ENCODE measurements at regions not wholly inside any gene's neighbourhood (a gene's known extent, or its start where the extent isn't known, plus 50 kb on each side); places are given as distances from the start of the nearest gene placed in this dataset.

GRCh38 chr9:32172256-32172655 is 212.2 kb upstream of the ACO1 start:
- no peak overlapping the region for H2AFZ ChIP-seq (ENCODE audit: low read length)
- H3F3A ChIP-seq (ENCODE audit: insufficient read depth, low read length) = no peaks in the 10 kb centered on the region
- no peak for TF ChIP-seq EZH2 (IDR thresholded peaks at IDR 0.05; ENCODE audit: borderline replicate concordance, low read length)
- H3K9me3 ChIP-seq (ENCODE audit: low read length) = no peaks in the 10 kb centered on the region
- no peaks in the 10 kb centered on the region for H3K36me3 ChIP-seq (ENCODE audit: insufficient read depth, low read length)
- H3K9ac ChIP-seq (ENCODE audit: low read length) = no peak overlapping the region
- H3K4me1 ChIP-seq (ENCODE audit: insufficient read depth, low read length, severe bottlenecking) = no peaks in the 10 kb centered on the region
- H3K4me3 ChIP-seq (ENCODE audit: low read depth, low read length, poor library complexity, severe bottlenecking) = no peak overlapping the region
- no peaks in the 10 kb centered on the region for H3K27me3 ChIP-seq (ENCODE audit: insufficient read depth, low read length)
- H3K27ac ChIP-seq (ENCODE audit: low read depth, low read length, poor library complexity, severe bottlenecking) = no peak overlapping the region
- H3K4me2 ChIP-seq (ENCODE audit: low read length) = no peak overlapping the region
- no peaks in the 10 kb centered on the region for H3K9me2 ChIP-seq (ENCODE audit: low read depth, low read length)
- no peaks in the 10 kb centered on the region for H3K79me2 ChIP-seq (ENCODE audit: insufficient read depth, low read length)
- H4K20me1 ChIP-seq (ENCODE audit: insufficient read depth, low read length) = no peaks in the 10 kb centered on the region

DNA sequence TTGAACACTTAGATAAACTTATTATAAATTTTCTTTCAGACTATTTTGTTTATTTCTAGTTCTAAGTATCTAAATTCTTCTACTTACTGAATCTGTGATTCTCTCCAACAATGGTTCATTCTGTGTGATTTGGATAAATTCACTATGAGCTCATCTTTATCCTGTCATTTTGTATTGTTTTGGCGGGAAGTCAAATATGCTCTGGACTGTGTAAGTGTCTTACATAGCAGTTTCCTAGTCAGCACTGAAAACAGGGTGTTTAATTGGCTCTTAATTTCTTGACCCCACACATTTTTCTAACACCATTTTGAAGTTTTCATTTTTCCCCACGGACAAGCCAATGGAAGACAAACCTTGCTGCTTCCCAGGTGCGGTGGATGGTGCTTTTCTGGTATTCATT is 207.0 kb upstream of the ACO1 start:
- no peaks in the 10 kb centered on the region for H3F3A ChIP-seq (ENCODE audit: insufficient read depth, low read length)
- no peaks in the 10 kb centered on the region for H3K36me3 ChIP-seq (ENCODE audit: insufficient read depth, low read length)
- no peak overlapping the region for H3K4me3 ChIP-seq (ENCODE audit: low read depth, low read length, poor library complexity, severe bottlenecking)
- no peaks in the 10 kb centered on the region for H3K9me2 ChIP-seq (ENCODE audit: low read depth, low read length)
- H3K4me2 ChIP-seq (ENCODE audit: low read length) = no peak overlapping the region
- H3K9ac ChIP-seq (ENCODE audit: low read length) = no peak overlapping the region
- H3K4me1 ChIP-seq (ENCODE audit: insufficient read depth, low read length, severe bottlenecking) = no peaks in the 10 kb centered on the region
- no peak overlapping the region for H3K27ac ChIP-seq (ENCODE audit: low read depth, low read length, poor library complexity, severe bottlenecking)
- H3K79me2 ChIP-seq (ENCODE audit: insufficient read depth, low read length) = no peaks in the 10 kb centered on the region
- H4K20me1 ChIP-seq (ENCODE audit: insufficient read depth, low read length) = no peaks in the 10 kb centered on the region
- H2AFZ ChIP-seq (ENCODE audit: low read length) = no peak overlapping the region
- H3K27me3 ChIP-seq (ENCODE audit: insufficient read depth, low read length) = no peaks in the 10 kb centered on the region
- TF ChIP-seq, protein P1, sequence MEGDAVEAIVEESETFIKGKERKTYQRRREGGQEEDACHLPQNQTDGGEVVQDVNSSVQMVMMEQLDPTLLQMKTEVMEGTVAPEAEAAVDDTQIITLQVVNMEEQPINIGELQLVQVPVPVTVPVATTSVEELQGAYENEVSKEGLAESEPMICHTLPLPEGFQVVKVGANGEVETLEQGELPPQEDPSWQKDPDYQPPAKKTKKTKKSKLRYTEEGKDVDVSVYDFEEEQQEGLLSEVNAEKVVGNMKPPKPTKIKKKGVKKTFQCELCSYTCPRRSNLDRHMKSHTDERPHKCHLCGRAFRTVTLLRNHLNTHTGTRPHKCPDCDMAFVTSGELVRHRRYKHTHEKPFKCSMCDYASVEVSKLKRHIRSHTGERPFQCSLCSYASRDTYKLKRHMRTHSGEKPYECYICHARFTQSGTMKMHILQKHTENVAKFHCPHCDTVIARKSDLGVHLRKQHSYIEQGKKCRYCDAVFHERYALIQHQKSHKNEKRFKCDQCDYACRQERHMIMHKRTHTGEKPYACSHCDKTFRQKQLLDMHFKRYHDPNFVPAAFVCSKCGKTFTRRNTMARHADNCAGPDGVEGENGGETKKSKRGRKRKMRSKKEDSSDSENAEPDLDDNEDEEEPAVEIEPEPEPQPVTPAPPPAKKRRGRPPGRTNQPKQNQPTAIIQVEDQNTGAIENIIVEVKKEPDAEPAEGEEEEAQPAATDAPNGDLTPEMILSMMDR (IDR thresholded peaks at IDR 0.05; ENCODE audit: low read length) = no peak
- no peak for TF ChIP-seq EZH2 (IDR thresholded peaks at IDR 0.05; ENCODE audit: borderline replicate concordance, low read length)
- H3K9me3 ChIP-seq (ENCODE audit: low read length) = no peaks in the 10 kb centered on the region

- no peak overlapping the region for H2AFZ ChIP-seq (ENCODE audit: low read length)
- no peaks in the 10 kb centered on the region for H3K4me1 ChIP-seq (ENCODE audit: insufficient read depth, low read length, severe bottlenecking)
- no peak overlapping the region for H3K4me3 ChIP-seq (ENCODE audit: low read depth, low read length, poor library complexity, severe bottlenecking)
- no peak overlapping the region for H3K27ac ChIP-seq (ENCODE audit: low read depth, low read length, poor library complexity, severe bottlenecking)
- H3K9ac ChIP-seq (ENCODE audit: low read length) = no peak overlapping the region
- H4K20me1 ChIP-seq (ENCODE audit: insufficient read depth, low read length) = no peaks in the 10 kb centered on the region
- no peaks in the 10 kb centered on the region for H3K9me3 ChIP-seq (ENCODE audit: low read length)
- H3K27me3 ChIP-seq (ENCODE audit: insufficient read depth, low read length) = no peaks in the 10 kb centered on the region
- no peak overlapping the region for H3K4me2 ChIP-seq (ENCODE audit: low read length)
- no peaks in the 10 kb centered on the region for H3K36me3 ChIP-seq (ENCODE audit: insufficient read depth, low read length)
- no peaks in the 10 kb centered on the region for H3K9me2 ChIP-seq (ENCODE audit: low read depth, low read length)
- no peaks in the 10 kb centered on the region for H3F3A ChIP-seq (ENCODE audit: insufficient read depth, low read length)
- TF ChIP-seq EZH2 (IDR thresholded peaks at IDR 0.05; ENCODE audit: borderline replicate concordance, low read length) = no peak
- TF ChIP-seq, protein P1 (IDR thresholded peaks at IDR 0.05; ENCODE audit: low read length) = no peak
- H3K79me2 ChIP-seq (ENCODE audit: insufficient read depth, low read length) = no peaks in the 10 kb centered on the region
These were observed 203.8 kb upstream of the ACO1 start for GRCh38 chr9:32180597-32180996.

- H3K9ac ChIP-seq (ENCODE audit: low read length) = no peak overlapping the region
- H3K79me2 ChIP-seq (ENCODE audit: insufficient read depth, low read length) = no peaks in the 10 kb centered on the region
- no peaks in the 10 kb centered on the region for H3F3A ChIP-seq (ENCODE audit: insufficient read depth, low read length)
- H3K27me3 ChIP-seq (ENCODE audit: insufficient read depth, low read length) = no peaks in the 10 kb centered on the region
- no peak overlapping the region for H3K4me3 ChIP-seq (ENCODE audit: low read depth, low read length, poor library complexity, severe bottlenecking)
- TF ChIP-seq EZH2 (IDR thresholded peaks at IDR 0.05; ENCODE audit: borderline replicate concordance, low read length) = no peak
- TF ChIP-seq, protein P1 (IDR thresholded peaks at IDR 0.05; ENCODE audit: low read length) = no peak
- H3K36me3 ChIP-seq (ENCODE audit: insufficient read depth, low read length) = no peaks in the 10 kb centered on the region
- no peaks in the 10 kb centered on the region for H4K20me1 ChIP-seq (ENCODE audit: insufficient read depth, low read length)
- H3K27ac ChIP-seq (ENCODE audit: low read depth, low read length, poor library complexity, severe bottlenecking) = no peak overlapping the region
- H3K4me2 ChIP-seq (ENCODE audit: low read length) = no peak overlapping the region
- no peaks in the 10 kb centered on the region for H3K9me3 ChIP-seq (ENCODE audit: low read length)
- no peaks in the 10 kb centered on the region for H3K4me1 ChIP-seq (ENCODE audit: insufficient read depth, low read length, severe bottlenecking)
- no peak overlapping the region for H2AFZ ChIP-seq (ENCODE audit: low read length)
- no peaks in the 10 kb centered on the region for H3K9me2 ChIP-seq (ENCODE audit: low read depth, low read length)
These were observed 184.2 kb upstream of the ACO1 start for GRCh38 chr9:32200241-32200640.
